GM18505 (cell line): ENCODE measurements at regions not wholly inside any gene's neighbourhood (a gene's known extent, or its start where the extent isn't known, plus 50 kb on each side); places are given as distances from the start of the nearest gene placed in this dataset.

Source experiments
- ATAC-seq: cut with Tn5 transposase; IDR thresholded peaks from one replicate; pipeline ENCODE4 v1.9.1; 2021; ENCODE audit not compliant: unreplicated experiment
- POLR2A ChIP-seq: IDR thresholded peaks from 4 replicates; pipeline ENCODE4 v1.6.1; 2011; ENCODE audit warnings: borderline replicate concordance; ENCODE audit not compliant: insufficient read depth, insufficient read length; ENCODE audit errors: extremely low read depth

DNA sequence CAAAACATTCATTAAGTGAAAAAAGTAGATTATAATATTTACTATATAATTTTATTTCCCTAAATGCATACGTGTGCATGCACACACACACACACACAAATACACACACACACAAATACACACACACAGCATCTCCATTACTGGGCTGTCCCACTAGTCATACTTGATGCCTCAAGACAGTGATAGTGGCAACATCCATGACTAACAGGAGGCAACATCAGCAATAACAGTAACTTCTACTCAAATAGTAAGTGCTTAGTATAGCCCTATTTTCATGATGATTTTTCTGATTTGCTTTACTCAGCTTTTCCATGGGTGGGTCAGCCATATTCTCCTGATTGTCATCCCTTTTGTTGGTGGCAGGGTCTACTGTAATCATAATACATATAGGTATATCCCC is 325.9 kb upstream of the TEX13C start:
- TF ChIP-seq POLR2A = no peak
- no peak for ATAC-seq

- no peak for ATAC-seq
- no peak for TF ChIP-seq POLR2A
Measured at GRCh38 chrX:124994404-124994803, 325.3 kb upstream of the TEX13C start.

- TF ChIP-seq POLR2A = no peak
- ATAC-seq = no peak
Measured at GRCh38 chrX:125003746-125004446, 315.8 kb upstream of the TEX13C start.

GRCh38 chrX:125004799-125005198 is 314.9 kb upstream of the TEX13C start:
- TF ChIP-seq POLR2A = no peak
- no peak for ATAC-seq

DNA sequence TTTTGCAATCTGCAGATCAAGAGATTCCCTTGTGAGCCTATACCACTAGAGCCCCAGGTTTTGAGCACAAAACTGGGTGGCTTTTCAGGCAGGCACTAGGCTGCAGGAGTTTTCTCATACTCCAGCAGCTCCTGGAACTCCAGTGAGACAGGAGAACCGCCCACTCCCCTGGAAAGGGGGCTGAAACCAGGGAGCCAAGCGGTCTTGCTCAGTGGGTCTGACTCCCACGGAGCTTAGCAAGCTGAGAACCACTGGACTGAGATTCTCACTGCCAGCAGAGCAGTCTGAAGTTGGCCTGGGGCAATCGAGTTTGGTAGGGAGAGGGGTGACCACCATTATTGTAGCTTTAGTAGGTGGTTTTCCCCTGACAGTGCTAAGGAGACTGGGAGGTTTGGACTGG is 313.8 kb upstream of the TEX13C start:
- ATAC-seq = no peak
- TF ChIP-seq POLR2A = no peak

DNA sequence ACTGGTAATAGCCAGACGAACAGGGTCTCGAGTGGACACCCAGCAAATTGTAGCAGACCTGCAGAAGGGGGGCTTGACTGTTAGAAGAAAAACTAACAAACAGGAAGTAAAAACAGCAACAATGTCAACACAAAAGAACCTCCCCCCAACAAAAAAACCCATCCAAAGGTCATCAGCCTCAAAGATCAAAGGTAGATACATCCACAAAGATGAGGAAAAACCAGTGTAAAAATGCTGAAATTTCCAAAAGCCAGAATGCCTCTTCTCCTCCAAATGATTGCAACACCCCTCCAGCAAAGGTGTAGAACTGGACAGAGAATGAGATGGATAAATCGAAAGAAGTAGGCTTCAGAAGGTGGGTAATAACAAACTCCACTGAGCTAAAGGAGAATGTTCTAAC is 313.0 kb upstream of the TEX13C start:
- no peak for TF ChIP-seq POLR2A
- no peak for ATAC-seq

- TF ChIP-seq POLR2A = no peak
- ATAC-seq = no peak
Measured at GRCh38 chrX:125012585-125012984, 307.1 kb upstream of the TEX13C start.

- ATAC-seq = no peak
- no peak for TF ChIP-seq POLR2A
Measured at GRCh38 chrX:125029131-125029530, 290.5 kb upstream of the TEX13C start.
